ENCODE measurements at regions not wholly inside any gene's neighbourhood (a gene's known extent, or its start where the extent isn't known, plus 50 kb on each side); places are given as distances from the start of the nearest gene placed in this dataset.

DNA sequence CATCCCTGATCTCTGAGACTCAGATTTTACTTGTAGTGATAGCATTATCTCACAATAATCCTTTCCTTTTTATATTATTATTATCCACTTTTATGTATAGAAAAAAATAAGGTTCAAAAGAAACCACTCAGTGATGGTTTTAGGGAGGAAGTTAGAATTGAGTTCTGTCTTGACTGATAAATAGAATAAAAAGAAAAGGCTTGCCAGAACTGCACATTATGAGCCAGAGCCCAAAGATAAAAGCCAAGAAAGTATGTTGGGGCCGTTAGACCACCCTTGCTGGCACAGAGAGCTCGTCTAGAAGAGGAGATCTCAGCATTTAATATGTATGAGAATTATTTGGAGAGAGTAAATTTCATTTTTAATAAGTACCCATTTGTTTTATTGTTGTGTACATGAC lies 103.2 kb downstream of the TSPAN8 start:
- no peak overlapping the region for H3K4me3 ChIP-seq (ENCODE audit: low read depth, low read length)
- TF ChIP-seq, protein P1, sequence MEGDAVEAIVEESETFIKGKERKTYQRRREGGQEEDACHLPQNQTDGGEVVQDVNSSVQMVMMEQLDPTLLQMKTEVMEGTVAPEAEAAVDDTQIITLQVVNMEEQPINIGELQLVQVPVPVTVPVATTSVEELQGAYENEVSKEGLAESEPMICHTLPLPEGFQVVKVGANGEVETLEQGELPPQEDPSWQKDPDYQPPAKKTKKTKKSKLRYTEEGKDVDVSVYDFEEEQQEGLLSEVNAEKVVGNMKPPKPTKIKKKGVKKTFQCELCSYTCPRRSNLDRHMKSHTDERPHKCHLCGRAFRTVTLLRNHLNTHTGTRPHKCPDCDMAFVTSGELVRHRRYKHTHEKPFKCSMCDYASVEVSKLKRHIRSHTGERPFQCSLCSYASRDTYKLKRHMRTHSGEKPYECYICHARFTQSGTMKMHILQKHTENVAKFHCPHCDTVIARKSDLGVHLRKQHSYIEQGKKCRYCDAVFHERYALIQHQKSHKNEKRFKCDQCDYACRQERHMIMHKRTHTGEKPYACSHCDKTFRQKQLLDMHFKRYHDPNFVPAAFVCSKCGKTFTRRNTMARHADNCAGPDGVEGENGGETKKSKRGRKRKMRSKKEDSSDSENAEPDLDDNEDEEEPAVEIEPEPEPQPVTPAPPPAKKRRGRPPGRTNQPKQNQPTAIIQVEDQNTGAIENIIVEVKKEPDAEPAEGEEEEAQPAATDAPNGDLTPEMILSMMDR (conservative IDR thresholded peaks at IDR 0.05; ENCODE audit: low read depth, low read length) = no peak
- no peak for DNase-seq (ENCODE audit: low read depth)

DNA sequence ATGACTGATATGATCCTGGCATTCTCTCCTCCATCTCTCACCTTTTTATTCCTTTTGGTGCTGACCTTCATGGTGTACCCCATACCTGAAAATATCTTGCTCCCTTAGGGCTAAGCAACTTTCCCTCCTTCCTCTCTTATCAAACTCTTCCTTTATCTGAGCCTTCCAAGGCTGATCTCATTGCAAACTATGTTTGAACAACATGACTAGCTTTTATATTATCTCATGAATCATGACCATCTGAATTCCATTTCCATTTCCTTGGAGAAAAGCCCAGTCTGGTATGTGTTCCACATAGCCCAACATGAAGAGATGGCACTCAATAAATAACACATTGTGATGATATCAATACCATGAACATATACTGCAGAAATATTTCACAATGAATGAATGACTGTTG lies 111.6 kb downstream of the TSPAN8 start:
- H3K4me3 ChIP-seq (ENCODE audit: low read depth, low read length) = no peak overlapping the region
- TF ChIP-seq, protein P1 (conservative IDR thresholded peaks at IDR 0.05; ENCODE audit: low read depth, low read length) = no peak
- DNase-seq (ENCODE audit: low read depth) = no peak

GRCh38 chr12:71045781-71046180 lies 112.0 kb downstream of the TSPAN8 start:
- TF ChIP-seq, protein P1 (conservative IDR thresholded peaks at IDR 0.05; ENCODE audit: low read depth, low read length) = no peak
- no peak for DNase-seq (ENCODE audit: low read depth)
- H3K4me3 ChIP-seq (ENCODE audit: low read depth, low read length) = no peak overlapping the region

- TF ChIP-seq, protein P1 (conservative IDR thresholded peaks at IDR 0.05; ENCODE audit: low read depth, low read length) = no peak
- no peak overlapping the region for H3K4me3 ChIP-seq (ENCODE audit: low read depth, low read length)
- DNase-seq (ENCODE audit: low read depth) = no peak
These were observed 116.3 kb downstream of the TSPAN8 start for GRCh38 chr12:71041476-71041875.

- DNase-seq (ENCODE audit: low read depth) = no peak
These were observed 118.4 kb upstream of the PTPRR start for GRCh38 chr12:71038960-71039359.

DNA sequence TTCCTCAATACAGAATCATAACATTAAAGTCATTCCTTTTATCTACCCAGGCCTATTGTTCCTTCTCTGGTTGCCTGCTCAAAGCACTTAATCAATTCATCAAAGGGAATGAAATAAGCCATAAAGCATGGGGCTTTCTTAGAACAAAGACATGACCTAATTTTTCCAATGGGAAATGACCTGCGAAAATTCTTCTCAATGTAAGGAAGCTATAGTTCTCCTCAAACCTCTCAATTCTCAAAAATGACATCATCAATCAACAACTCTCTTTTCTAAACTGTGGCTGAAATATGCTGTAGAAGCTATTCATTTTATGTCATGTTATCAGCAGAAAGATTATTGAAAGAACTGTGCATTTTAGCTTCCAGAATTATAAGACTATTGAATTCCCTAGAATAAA lies 116.0 kb upstream of the PTPRR start:
- no peak for DNase-seq (ENCODE audit: low read depth)
- TF ChIP-seq, protein P1 (conservative IDR thresholded peaks at IDR 0.05; ENCODE audit: low read depth, low read length) = no peak
- H3K4me3 ChIP-seq (ENCODE audit: low read depth, low read length) = no peak overlapping the region

More at GRCh38 chr12:71038960-71039359, 118.4 kb upstream of the PTPRR start:
- no peak overlapping the region for H3K4me3 ChIP-seq (ENCODE audit: low read depth, low read length)
- TF ChIP-seq, protein P1 (conservative IDR thresholded peaks at IDR 0.05; ENCODE audit: low read depth, low read length) = no peak

DNA sequence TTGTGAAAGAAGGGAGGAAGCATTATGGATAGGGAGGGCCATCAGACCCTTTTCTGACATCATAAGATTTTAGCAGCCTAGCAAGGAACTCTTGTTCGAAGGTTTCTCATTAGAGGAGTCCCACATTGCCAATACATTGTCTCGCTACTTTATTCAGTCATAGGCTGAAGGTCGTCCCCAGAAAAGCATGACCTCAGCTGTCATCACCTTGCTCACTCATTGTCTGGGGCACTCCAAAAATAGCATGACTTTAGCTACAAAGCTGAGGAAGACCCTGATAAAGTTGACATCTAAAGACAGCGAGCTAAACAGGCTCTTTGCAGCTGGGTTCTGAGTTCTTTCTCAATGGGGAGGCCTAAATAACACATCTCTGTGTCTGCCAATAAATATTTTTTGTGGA lies 112.4 kb upstream of the PTPRR start:
- no peak overlapping the region for H3K4me3 ChIP-seq (ENCODE audit: low read depth, low read length)
- TF ChIP-seq, protein P1 (conservative IDR thresholded peaks at IDR 0.05; ENCODE audit: low read depth, low read length) = no peak
- DNase-seq (ENCODE audit: low read depth) = no peak

Measured in epithelial cell of proximal tubule (primary cell).